H54 (cell line): ENCODE measurements at regions not wholly inside any gene's neighbourhood (a gene's known extent, or its start where the extent isn't known, plus 50 kb on each side); places are given as distances from the start of the nearest gene placed in this dataset.

Source experiments
- DNase-seq: peaks from one replicate; pipeline ENCODE4 v3.0.0; 2011; ENCODE audit warnings: low spot score, mixed read lengths; ENCODE audit not compliant: insufficient read length
- FAIRE-seq: peaks from 3 replicates; lab custom pipeline; 2011; peaks lifted over from hg19 to GRCh38; lab: Jason Lieb, UNC
- POLR2A ChIP-seq: IDR thresholded peaks from 2 replicates; pipeline ENCODE4 v1.6.1; 2011; ENCODE audit warnings: low read depth, mild to moderate bottlenecking, low read length

DNA sequence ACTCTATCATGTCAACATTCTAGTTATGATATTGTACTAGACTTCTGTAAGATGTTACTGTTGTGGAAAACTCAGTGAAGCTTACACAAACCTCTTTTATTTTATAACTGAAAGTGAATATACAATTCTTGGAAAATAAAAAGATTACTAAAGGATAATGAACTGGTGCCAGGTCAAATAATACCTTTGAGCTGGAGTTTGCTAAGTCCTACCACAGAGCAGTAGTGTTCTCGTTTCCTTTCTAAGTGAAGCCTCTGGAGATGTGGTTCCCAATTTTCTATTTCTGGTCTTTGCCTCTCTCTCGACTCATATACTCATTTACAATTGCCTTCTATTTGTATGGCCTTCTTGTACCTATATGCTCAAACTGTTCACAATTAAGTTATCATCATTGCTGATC, 942.9 kb downstream of the SQOR start:
- no peak for FAIRE-seq
- TF ChIP-seq POLR2A = no peak

DNA sequence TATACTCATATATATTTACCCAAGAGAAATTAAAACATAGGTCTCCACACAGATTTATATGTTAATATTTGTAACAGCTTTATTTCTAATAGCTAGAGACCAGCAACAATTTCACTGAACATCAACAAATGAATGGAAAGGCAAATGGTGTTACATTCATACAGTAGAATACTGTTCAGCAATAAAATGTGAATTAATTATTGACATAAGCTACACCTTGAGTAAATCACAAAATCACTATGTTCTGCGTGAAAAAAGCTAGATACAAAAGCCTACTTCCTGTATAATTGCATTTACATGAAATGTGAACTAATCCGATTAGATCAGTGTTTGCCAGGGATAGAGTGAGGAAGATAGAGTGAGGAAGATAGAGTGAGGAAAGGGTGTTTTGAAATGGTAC, 945.7 kb downstream of the SQOR start:
- FAIRE-seq = no peak
- no peak for DNase-seq

More for the DNA sequence above, 942.9 kb downstream of the SQOR start:
- no peak for DNase-seq

DNA sequence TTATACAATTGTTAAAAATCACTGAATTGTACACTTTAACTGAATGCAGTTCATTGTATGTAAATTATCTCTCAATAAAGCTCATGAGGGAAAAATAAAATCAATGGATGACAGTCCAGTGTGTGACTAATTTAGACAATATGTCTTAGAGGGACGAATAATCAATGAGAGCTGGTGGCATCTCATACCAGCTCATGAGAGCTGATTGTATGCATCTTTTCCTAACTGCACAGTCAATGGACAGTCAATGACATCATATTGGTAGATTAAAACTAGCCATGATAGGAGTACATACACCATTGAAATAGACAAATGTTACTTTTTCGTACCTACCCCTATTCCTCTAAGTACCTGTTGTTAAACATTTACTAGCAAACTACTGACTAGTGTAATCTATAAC, 946.1 kb downstream of the SQOR start:
- DNase-seq (no peak), FAIRE-seq (no peak)
- no peak for TF ChIP-seq POLR2A

More for the DNA sequence above, 945.7 kb downstream of the SQOR start:
- TF ChIP-seq POLR2A = no peak

DNA sequence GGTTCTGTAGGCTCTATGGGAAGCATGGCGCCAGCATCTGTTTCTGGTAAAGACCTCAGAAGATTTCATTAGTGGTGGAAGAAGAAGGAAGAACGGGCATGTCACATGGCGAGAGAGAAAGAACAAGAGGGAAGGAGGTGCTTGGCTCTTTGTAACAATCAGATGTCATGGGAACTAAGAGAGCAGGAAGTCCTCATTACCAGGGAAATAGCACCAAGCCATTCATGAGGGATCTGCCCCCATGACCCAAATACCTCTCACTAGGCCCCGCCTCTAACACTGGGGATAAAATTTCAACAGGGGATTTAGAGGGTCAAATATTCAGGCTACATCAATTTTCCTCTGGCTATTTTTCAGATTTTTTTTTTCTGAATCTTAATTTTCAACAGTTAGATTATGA, 954.3 kb downstream of the SQOR start:
- no peak for TF ChIP-seq POLR2A
- no peak for FAIRE-seq
- no peak for DNase-seq

DNA sequence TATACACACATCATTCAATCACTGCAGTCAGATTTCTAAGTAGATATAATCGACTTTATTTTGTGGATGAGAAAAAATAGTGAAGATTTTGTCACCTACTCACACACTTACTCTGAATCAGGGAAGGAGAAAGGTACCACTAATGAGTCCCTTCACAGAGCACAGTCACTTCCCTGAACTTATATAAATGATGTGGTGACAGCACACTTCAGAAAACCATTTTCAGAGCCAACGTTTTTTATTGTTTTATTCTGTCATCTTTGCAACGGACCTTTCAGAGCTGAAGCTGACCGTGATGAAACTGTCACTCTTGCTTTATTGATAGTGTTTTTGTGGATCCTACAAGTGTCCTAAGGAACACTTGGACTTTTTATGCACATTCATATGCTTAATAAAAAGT, 956.6 kb downstream of the SQOR start:
- FAIRE-seq (no peak), DNase-seq (no peak)
- no peak for TF ChIP-seq POLR2A

DNA sequence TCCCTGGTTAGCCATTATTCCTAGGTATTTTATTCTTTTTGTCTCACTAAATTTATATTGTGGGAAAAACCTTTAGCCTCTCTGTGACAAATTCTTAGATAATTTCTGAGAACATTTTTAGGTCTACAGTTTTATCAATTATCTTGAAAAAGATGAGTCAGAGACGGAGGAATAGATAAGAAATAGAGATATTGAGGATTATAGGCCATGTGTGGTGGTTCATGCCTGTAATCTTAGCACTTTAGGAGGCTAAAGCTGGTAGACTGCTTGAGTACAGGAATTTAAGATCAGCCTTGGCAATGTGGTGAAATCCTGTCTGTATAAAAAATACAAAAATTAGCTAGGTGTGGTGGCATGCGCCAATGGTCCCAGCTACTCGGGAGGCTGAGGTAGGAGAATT, 960.2 kb downstream of the SQOR start:
- DNase-seq (no peak), FAIRE-seq (no peak)
- TF ChIP-seq POLR2A = no peak

DNA sequence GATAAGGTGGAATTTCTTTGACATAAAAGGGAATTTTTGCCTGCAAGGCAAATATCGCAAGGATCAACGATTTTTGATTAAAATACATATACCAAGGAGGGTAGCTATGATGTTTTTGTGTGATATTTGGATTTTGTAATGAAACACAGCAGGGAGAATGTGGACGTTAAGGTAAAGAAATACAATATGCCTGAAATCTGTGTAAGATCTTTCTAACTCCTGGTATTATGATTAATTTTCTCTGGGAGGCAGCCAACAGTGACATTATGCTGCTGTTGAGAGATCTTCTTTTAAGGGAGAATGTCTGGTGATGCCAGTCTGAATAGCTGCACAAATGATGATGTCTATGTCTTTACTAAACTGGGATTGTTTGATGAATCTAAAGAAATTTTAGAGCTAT, 972.2 kb downstream of the SQOR start:
- DNase-seq (no peak), FAIRE-seq (no peak)
- no peak for TF ChIP-seq POLR2A

DNA sequence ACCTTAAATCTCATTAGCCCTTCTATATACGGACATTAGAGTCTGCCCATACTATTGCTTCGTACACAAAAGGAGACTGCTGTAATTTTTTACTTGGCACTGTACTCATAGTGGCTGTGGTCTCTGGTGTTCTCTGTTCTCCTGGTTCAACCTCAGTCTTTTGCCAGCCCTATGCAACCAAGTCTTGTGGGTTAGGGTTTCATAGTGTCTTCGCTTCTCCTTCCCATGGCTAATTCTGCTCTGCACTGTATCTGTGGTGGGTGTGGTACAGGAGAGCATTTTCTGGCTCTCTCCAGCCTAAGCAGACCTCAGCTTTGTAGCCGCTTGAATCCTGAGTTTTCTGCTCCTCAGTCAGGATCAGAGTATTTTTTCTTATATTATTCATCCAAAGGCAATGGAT, 981.2 kb downstream of the SQOR start:
- FAIRE-seq (no peak), DNase-seq (no peak)
- no peak for TF ChIP-seq POLR2A

DNA sequence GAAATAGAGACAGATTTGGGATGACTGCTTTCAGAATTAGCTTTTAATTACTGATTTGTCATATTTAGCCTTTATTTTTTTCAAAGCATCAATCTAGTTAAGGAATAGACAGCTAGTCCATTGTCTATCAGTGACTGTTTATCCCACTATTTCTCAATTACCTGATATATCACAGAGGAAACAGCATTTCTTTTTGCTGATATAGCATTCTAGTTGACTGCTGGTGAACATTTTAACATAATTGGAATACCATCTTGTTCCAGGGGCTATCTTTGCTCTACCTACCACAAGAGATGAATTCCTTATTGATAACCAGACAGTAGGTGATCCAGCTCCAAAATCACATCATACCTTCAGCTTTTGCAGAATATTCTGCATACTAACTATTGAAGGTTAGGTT, 982.7 kb downstream of the SQOR start:
- TF ChIP-seq POLR2A = no peak
- DNase-seq = no peak
- no peak for FAIRE-seq

DNA sequence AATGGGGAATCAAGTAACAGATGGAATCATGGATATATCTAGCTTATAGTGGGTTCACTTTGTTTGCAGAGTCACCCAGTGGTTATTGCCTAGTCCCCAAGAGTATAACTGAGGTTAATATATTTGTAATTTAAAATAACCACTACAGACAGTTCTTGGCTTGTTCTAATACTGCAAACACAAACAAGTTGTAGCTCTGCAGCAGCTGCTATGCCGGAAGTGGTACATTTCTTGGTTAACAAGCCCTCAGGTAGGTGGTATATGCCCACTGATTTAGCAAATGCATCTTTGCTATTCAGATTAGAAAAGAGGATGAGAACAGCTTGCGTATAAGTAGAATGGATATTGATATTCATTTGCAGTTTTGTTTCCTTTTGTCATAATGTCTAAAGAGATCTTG, 984.2 kb downstream of the SQOR start:
- DNase-seq = no peak
- FAIRE-seq = no peak
- no peak for TF ChIP-seq POLR2A

DNA sequence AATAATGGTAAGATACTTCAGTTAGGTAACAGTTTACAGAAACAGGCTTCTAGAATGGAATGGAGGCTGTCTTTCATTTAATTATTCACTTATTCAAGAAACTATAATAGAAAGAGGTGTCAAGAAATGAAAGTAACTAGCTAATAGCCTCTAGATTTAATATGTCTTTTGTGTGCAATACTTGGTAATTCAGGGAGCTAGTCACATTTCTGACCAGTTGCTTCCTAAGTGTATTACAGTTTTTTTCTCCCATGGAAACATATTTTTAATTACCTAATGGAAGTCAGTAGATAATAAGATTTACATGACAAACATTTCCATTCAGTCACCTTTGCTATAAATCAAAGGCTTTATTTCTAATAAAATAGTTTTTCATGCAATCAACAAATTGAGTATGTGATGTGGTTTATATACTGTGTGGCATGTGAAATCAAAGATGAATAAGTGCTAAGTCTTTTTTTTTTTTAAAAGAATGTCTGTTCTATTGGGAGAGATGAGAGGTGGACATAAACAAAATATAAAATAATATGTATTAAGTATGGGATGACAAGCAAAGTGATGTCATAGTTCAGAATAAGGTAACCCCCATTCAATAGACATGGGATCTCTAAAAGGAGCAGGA, 985.7 kb downstream of the SQOR start:
- TF ChIP-seq POLR2A = no peak
- DNase-seq (no peak), FAIRE-seq (no peak)

DNA sequence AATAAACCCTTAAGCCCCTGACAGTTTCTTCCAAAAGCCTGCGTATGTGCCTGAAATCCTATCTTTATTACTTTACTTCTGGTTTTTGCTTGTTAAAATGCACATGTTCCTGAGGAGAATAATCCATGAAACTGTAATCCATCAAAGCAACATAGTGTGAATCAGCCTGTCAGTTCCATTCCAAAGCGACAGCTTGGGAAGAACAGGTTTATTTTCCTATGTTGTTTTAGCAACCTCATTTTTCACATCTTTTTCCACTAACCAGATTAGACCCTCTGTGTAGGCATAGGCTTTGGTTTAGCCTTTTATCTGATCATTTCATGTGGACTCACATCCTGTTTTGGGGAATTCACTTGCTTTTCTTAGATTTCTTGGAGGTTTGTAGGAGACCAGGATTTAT, 988.0 kb downstream of the SQOR start:
- FAIRE-seq = no peak
- no peak for DNase-seq
- no peak for TF ChIP-seq POLR2A

DNA sequence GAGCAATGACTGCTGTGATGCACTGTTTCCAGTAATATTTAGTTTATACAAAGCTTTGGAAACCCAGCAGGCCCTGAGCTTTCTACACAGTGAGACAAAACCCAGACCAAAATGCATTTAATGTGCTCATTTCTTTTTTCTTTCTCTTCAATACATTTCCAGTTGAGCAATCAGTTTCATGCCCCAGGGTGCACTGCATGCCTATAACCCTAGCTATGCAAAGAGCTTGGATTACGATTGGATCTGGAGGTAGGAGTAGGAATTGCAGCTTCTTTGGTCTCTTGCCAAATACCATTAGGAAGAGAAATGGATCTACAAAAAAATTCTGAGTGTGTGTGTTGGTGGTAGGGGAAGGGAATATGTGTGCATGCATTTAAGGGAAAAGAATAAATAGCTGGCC, 1001.4 kb downstream of the SQOR start:
- FAIRE-seq = no peak
- no peak for TF ChIP-seq POLR2A
- no peak for DNase-seq

DNA sequence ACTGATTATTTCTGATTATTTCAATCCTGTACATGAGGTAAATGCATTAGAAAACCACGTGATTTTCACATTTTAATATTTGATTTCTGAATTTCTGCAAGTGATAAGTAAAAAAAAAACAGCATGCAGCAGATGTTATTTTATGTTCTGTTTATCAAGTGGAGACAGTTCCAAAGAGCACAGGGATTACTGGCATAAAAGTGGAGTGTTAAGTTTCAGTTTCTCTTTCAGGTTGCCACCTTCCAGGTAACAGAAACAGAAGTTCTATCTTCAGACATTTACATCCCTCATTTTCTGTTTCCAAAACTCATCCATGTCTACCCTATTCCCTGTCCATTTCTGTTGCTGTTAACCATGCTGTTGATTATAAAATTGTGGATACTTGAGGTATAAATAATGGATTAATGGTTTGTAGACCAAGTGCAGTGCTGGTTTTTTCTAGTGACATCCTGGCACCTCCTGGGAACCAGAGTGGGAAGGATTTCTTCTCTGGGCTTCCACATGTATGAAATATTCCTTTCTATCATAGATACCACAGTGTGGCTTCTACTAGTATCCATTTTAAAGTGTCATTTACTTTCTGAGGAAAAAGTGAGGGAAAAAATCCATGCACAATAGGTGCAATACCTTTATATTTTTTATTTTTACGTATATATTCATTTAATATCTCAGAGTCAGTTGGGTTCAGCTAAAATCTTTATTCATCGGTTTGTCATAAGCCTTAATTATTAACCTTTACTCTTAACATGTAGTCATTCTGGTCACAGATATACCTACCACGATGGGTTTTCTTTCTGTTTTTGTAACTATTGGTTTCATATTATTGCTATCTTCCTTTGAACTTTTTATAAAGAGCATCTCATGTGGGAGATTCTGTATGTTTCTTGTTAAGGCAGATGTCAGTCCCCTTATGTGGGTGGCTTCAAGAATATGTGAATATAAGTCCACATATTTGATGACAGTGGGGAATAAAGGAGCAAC, 1010.0 kb downstream of the SQOR start:
- FAIRE-seq = peak; percentile 11

DNA sequence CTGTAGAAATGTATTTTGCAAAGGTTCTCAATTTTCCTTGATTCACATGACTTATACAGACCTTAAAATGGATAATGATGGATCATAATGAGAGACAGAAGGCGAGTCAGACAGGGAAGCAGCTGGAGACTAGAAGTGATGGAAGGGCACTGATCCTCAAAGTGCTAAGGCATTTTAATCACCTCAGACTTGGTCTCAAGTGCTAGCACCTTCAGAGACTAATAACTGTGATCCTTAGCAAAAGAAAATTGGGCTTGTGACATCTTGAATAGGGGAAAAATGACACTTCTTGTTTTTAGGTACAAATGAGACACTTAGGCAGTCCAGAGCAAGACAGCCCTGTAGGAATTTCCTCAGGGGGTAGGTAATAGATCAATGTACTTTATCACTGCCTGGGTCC, 1011.7 kb downstream of the SQOR start:
- FAIRE-seq = no peak
- no peak for TF ChIP-seq POLR2A
- DNase-seq = no peak

More for the DNA sequence above, 1010.0 kb downstream of the SQOR start:
- TF ChIP-seq POLR2A = no peak
- no peak for DNase-seq

DNA sequence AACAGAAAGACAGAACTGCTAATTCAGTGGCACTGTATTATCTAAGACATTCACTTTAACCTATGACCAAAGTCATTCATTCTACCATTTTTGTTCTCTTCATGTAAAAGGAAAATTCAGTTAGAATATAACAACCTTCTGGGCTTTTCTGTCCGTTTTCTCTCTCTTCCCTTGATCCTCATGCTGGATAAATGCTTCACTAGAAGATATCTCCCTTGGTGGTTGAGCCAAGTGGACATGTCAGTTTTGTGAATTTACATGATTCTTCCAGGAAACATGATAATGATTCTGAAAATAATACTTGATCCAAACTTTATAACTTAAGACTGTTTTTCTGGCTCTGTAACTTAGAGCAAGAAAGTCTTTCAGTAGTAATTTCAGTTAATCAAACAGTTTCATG, 1012.2 kb downstream of the SQOR start:
- FAIRE-seq = no peak
- DNase-seq = no peak
- TF ChIP-seq POLR2A = no peak
